T-helper 17 cell (primary cell): ENCODE measurements at regions not wholly inside any gene's neighbourhood (a gene's known extent, or its start where the extent isn't known, plus 50 kb on each side); places are given as distances from the start of the nearest gene placed in this dataset.

ENCODE experiments used
- ATAC-seq: fragments of 150-1000 bp; cut with Tn5 transposase; 2 replicates; pipeline ENCODE4 v1.10.0; 2021; ENCODE audit warnings: mild to moderate bottlenecking, moderate library complexity
- DNase-seq, 3 donors: peaks; one replicate each; pipeline versions ENCODE4 v3.0.0 to v3.0.0-alpha.2; 2020 to 2021
- H3K9me3 ChIP-seq: one replicate; pipeline ENCODE4 v1.7.0; 2013; ENCODE audit warnings: low read length, mild to moderate bottlenecking; ENCODE audit not compliant: control insufficient read depth, poor library complexity, severe bottlenecking
- H3K27ac Mint-ChIP-seq: one replicate; pipeline ENCODE4 v1.8.0; 2022; ENCODE audit warnings: mild to moderate bottlenecking, moderate library complexity, mixed read lengths
- H3K27me3 Mint-ChIP-seq: one replicate; pipeline ENCODE4 v1.8.0; 2022; ENCODE audit warnings: mixed read lengths
- H3K36me3 Mint-ChIP-seq: one replicate; pipeline ENCODE4 v1.8.0; 2022; ENCODE audit warnings: low read depth, mixed read lengths
- H3K4me1 Mint-ChIP-seq: one replicate; pipeline ENCODE4 v1.8.0; 2022; ENCODE audit warnings: mild to moderate bottlenecking, mixed read lengths
- H3K4me3 Mint-ChIP-seq: one replicate; pipeline ENCODE4 v1.8.0; 2022; ENCODE audit warnings: mild to moderate bottlenecking, moderate library complexity, mixed read lengths

DNA sequence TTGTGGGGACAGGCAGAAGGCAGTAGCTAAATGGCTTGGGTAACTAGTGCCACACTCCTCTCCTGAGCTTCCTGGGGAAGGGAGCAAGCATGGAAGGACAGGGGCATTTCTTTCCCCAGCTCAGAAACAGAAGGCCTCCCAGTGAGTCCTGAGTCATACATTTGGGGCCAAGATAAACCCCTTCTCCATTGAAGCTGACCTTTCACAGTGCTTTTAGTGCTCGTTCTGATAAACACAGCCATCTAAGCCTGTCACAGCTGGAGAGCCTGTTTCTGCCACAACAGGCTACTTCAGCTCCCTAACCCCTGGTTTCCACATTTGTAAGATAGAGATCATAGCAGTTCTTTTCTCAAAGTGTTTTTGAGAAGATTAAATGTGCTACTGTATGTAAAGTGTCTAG is 374.0 kb downstream of the LMX1A start:
- DNase-seq (no peak), ATAC-seq (no peak)
- Mint-ChIP-seq H3K4me3 (no peak overlapping the region), H3K4me1 (no peaks in the 10 kb centered on the region), H3K27me3 (peaks cover 5% of the 10 kb centered on the region), H3K36me3 (no peaks in the 10 kb centered on the region), H3K27ac (no peak overlapping the region)
- no peaks in the 10 kb centered on the region for H3K9me3 ChIP-seq

DNA sequence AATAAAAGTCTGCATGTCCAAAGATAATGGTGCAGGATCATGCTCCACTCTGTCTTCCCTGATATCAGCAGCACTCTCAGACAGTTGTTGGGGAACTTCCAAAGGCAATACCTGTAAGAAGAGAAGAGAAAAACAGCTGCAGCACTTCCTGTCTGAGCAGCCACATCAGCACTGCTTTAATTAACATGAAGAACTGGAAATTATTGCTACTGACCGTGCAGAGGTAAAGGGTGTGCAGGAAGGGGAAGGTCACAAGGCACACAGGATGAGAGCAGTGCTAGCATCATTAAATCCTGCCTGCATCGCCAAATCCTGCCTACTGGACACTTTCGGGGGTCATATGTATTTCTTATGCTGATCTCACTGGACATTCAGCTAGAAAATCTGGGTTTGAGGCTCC is 379.0 kb downstream of the LMX1A start:
- ATAC-seq, result no peak
- Mint-ChIP-seq H3K27ac (no peak overlapping the region), H3K27me3 (no peaks in the 10 kb centered on the region), H3K4me1 (no peaks in the 10 kb centered on the region), H3K36me3 (peaks cover 2% of the 10 kb centered on the region), H3K4me3 (no peak overlapping the region)
- DNase-seq, result no peak
- H3K9me3 ChIP-seq, result no peaks in the 10 kb centered on the region

DNA sequence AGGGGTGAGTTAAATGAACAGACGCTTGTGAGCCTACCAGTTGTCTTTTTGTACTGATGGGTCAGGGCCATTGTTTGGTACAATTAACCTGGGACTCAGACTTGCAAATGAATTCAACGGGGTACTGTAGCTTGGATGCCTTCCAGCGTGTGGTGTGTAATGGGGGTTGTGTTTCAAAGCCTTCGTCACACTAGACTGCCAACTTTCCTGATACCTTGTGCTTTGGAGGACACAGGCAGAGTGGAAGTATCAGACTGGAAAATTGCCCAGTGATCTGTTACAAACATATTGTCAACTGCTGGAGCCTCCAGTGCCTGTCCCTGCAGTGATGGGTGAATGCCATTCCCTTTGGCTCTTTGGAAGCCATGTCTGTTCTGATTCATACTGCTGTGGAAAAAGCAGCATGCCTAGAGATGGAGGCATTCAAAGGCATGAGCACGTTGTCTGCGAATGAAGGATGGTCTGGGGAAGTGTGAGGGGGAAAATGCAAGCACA is 384.5 kb downstream of the LMX1A start:
- Mint-ChIP-seq H3K27ac (no peak overlapping the region), H3K4me1 (no peaks in the 10 kb centered on the region)

DNA sequence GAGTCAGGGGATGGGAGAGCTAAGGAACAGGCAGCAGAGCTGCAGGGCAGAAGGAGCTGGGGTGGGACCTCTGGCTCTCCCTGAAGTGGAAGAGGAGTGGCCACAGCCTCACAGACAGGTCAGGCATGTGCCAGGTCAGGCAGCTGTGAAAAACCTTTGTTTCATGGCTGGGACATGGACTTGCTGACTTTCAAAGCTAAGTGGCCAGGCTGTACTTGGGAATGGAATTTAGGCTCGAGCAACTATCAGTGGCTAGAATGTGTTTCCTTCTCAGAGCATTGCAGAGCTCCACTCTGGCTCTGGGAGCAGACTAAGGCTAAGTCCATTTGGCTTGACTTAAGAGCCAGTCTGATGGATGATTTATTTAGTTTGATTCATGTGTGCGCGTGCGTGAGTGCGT is 385.1 kb downstream of the LMX1A start:
- H3K4me3 Mint-ChIP-seq, result no peak overlapping the region
- no peaks in the 10 kb centered on the region for H3K27me3 Mint-ChIP-seq
- ATAC-seq (no peak), DNase-seq (no peak)
- no peaks in the 10 kb centered on the region for H3K4me1 Mint-ChIP-seq
- H3K27ac Mint-ChIP-seq, result no peak overlapping the region
- H3K9me3 ChIP-seq, result no peaks in the 10 kb centered on the region
- peaks cover 2% of the 10 kb centered on the region for H3K36me3 Mint-ChIP-seq

More for the DNA sequence above, 384.5 kb downstream of the LMX1A start:
- no peak overlapping the region for H3K4me3 Mint-ChIP-seq
- DNase-seq (no peak), ATAC-seq (no peak)
- peaks cover 2% of the 10 kb centered on the region for H3K36me3 Mint-ChIP-seq
- no peaks in the 10 kb centered on the region for H3K9me3 ChIP-seq
- H3K27me3 Mint-ChIP-seq, result no peaks in the 10 kb centered on the region

DNA sequence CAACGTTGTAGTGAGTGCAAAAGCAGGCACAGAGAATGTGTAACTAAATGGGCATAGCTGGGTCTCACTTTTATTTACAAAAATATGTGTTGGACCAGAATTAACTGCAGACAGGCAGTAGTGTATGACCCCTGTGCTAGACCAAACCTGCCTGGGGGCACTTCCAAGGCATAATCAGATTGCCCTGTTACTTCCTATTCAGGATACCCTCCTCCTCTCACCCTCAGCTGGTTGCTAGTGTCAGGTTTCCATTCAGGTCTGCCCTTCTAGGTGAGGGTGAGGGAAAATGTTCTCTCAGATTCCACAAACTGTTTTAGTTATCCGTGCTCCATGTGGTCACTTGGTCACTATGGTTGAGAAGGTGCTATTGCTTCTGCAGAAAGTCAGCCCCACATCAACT is 387.3 kb downstream of the LMX1A start:
- H3K4me3 Mint-ChIP-seq, result no peak overlapping the region
- H3K36me3 Mint-ChIP-seq, result peaks cover 2% of the 10 kb centered on the region
- H3K27ac Mint-ChIP-seq, result no peak overlapping the region
- DNase-seq, result no peak
- H3K4me1 Mint-ChIP-seq, result no peaks in the 10 kb centered on the region
- H3K9me3 ChIP-seq, result no peaks in the 10 kb centered on the region
- H3K27me3 Mint-ChIP-seq, result no peaks in the 10 kb centered on the region
- no peak for ATAC-seq

DNA sequence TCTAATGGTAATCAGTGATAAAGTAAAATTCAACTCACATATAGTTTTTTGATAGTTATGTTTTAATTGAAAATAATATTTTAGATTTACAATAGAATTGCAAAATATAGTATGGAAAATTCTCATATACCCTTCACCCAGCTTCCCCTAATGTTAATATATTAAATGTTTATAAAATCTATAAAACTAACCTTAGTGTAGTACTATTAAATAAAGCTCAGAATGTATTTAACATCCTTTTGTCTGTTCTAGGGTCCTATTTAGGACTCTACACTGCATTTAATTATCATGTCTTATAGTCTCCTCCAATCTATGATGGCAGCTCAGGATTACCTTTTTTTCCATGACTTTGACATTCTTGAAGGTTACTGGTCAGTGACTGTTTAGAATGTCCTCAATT is 389.2 kb downstream of the LMX1A start:
- Mint-ChIP-seq H3K27me3 (no peaks in the 10 kb centered on the region), H3K27ac (no peak overlapping the region), H3K4me1 (no peaks in the 10 kb centered on the region), H3K36me3 (no peaks in the 10 kb centered on the region), H3K4me3 (no peak overlapping the region)
- H3K9me3 ChIP-seq, result no peaks in the 10 kb centered on the region
- ATAC-seq (no peak), DNase-seq (no peak)

DNA sequence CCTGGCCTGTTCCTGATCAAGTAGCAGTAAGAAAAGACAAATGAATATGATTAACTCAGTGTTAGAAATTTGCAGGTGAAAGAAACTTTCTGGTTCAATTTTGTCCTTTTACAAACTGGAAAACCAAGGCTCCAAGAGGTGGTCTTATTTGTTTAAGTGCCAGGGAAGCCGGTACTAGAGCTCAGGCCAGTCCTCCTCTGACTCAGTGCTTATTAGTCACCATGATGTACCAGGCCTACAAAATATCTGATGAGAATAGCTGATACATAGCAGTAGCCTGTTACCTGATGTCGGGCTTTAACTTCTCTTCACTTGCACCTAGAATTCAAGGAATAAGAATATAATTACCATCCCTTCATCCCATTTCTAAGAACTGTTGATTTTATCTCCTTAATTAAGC is 394.8 kb downstream of the LMX1A start:
- H3K27me3 Mint-ChIP-seq, result no peaks in the 10 kb centered on the region
- H3K4me3 Mint-ChIP-seq, result no peak overlapping the region
- H3K9me3 ChIP-seq, result no peaks in the 10 kb centered on the region
- ATAC-seq, result no peak
- H3K4me1 Mint-ChIP-seq, result no peaks in the 10 kb centered on the region
- no peak for DNase-seq
- H3K27ac Mint-ChIP-seq, result no peak overlapping the region
- no peaks in the 10 kb centered on the region for H3K36me3 Mint-ChIP-seq

DNA sequence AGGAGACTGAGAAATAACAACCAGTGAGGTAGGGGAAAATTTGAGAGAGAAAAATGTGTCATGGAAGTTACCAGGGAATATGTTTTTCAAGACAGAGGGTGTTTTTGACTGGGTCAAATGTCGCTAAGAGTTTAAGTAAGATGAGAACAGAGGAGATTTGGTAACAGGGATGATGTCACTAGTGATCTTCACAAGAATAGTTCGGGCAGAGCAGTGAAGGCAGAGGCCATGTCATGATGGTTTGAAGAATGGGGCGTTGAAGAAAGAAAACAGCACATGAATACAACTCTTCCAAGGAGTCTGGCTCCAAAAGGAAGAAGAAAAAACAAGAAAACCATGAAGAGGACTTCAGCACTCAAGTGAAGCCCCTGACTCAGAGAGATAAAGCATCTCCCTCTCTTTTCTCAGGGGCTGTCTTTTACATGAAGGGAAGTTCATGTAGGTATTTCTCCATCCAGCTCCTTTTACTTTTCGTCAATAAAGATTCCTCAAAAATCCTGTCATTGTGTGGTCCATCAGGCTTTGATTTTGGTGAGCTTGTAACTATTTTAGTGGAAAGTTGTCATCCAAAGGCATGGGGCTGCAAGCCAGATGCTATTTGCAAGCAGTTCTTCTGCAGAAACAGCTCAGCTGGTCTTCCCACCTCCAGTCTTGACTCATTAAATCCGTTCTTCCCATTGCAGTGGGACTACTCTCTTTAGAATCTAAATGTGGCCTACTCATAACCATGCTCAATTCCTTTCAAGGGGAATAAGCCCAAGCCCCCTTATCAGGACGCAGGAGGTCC is 397.3 kb downstream of the LMX1A start:
- ATAC-seq, result no peak
- DNase-seq, result no peak
- no peak overlapping the region for H3K4me3 Mint-ChIP-seq
- H3K27ac Mint-ChIP-seq, result no peak overlapping the region
- no peaks in the 10 kb centered on the region for H3K4me1 Mint-ChIP-seq
- H3K36me3 Mint-ChIP-seq, result no peaks in the 10 kb centered on the region
- no peaks in the 10 kb centered on the region for H3K9me3 ChIP-seq
- H3K27me3 Mint-ChIP-seq, result no peaks in the 10 kb centered on the region

DNA sequence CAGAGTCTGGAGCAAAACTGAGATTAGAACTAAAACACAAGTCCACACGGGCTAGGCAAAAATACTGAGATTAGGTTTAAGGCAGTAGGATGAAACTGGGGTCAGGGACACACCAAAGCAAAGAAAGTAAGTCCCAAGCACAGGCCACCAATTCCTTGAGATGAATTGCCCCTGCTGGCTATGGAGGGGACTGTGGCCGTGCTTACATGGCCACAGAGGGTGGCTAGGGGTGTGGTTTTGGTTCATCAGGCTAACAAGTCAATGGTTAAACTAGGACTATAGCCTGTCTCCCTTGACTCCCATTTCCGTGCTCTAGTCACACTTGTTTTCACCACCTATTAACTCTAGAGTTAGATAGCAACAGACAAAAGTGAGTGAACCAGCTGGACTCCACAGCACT is 394.8 kb downstream of the PBX1 start:
- no peak overlapping the region for H3K27ac Mint-ChIP-seq
- ATAC-seq (no peak), DNase-seq (no peak)
- no peaks in the 10 kb centered on the region for H3K4me1 Mint-ChIP-seq
- no peaks in the 10 kb centered on the region for H3K9me3 ChIP-seq
- no peak overlapping the region for H3K4me3 Mint-ChIP-seq
- H3K27me3 Mint-ChIP-seq, result no peaks in the 10 kb centered on the region
- H3K36me3 Mint-ChIP-seq, result no peaks in the 10 kb centered on the region

DNA sequence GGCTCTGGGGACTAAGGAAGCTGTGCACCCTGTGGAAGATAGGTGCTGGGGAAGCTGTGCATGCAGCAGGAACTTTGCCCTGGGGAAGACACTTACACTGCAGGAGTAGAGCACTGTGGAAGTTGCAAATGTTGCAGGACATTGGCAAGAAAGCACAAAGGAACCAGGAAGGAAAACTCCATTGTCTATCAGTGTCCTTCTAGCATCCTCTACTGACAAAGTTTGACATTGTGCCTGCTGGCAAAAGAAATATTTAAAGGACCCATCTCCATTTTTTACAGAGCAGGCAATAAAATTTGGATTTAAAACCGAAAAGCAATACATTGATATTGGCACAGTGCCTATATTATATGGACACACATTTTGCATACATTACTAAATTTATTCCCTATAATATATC is 394.1 kb downstream of the PBX1 start:
- no peaks in the 10 kb centered on the region for H3K4me1 Mint-ChIP-seq
- ATAC-seq, result no peak
- H3K27ac Mint-ChIP-seq, result no peak overlapping the region
- H3K4me3 Mint-ChIP-seq, result no peak overlapping the region
- H3K9me3 ChIP-seq, result peaks cover 4% of the 10 kb centered on the region
- H3K27me3 Mint-ChIP-seq, result no peaks in the 10 kb centered on the region
- no peaks in the 10 kb centered on the region for H3K36me3 Mint-ChIP-seq
- no peak for DNase-seq

DNA sequence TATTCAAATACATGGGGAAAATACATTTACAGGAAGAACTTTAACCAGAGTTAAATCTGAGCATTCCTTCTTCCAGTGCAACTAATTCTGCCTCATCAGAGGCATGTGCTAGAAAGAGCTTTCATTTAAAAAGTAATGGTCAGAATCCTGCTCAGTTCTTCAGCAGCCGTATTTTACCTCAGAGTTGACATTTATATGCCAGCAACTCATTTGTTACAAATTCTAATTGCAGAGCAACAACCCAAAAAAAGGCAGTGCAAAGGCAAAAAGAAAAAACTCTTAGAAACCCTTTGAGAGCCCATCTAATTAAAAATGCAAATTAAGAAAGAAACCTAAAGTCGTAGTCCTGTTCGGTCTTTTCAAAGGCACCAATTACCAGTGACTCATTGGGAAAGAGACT is 392.5 kb downstream of the PBX1 start:
- H3K9me3 ChIP-seq, result peaks cover 4% of the 10 kb centered on the region
- no peaks in the 10 kb centered on the region for H3K36me3 Mint-ChIP-seq
- no peak overlapping the region for H3K4me3 Mint-ChIP-seq
- no peaks in the 10 kb centered on the region for H3K27me3 Mint-ChIP-seq
- H3K27ac Mint-ChIP-seq, result no peak overlapping the region
- ATAC-seq (no peak), DNase-seq (no peak)
- no peaks in the 10 kb centered on the region for H3K4me1 Mint-ChIP-seq

DNA sequence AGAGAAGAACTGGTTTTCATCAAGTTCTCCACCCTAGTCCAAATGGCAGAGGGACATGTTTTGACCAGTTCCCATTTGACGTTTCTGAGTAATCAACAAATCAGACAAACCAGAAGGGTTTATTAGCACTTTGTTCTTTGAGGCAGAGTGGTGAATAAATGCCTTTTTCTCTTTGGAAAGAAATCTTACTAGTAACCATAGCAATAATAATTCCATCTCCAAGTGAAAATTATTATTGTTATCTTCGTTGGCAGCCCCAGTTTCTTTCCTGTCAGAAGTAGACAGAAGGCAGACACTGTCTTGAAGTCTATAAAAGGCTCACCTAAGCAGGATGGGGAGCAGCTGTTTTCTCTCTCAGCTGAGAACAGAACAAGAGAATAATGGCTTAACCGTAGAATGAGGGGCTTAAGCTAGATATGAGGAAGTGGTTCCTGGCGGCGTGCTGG is 391.6 kb downstream of the PBX1 start:
- no peaks in the 10 kb centered on the region for H3K27me3 Mint-ChIP-seq
- H3K4me1 Mint-ChIP-seq, result no peaks in the 10 kb centered on the region
- no peak for DNase-seq
- H3K36me3 Mint-ChIP-seq, result no peaks in the 10 kb centered on the region
- no peak for ATAC-seq
- H3K27ac Mint-ChIP-seq, result no peak overlapping the region
- peaks cover 4% of the 10 kb centered on the region for H3K9me3 ChIP-seq
- H3K4me3 Mint-ChIP-seq, result no peak overlapping the region

DNA sequence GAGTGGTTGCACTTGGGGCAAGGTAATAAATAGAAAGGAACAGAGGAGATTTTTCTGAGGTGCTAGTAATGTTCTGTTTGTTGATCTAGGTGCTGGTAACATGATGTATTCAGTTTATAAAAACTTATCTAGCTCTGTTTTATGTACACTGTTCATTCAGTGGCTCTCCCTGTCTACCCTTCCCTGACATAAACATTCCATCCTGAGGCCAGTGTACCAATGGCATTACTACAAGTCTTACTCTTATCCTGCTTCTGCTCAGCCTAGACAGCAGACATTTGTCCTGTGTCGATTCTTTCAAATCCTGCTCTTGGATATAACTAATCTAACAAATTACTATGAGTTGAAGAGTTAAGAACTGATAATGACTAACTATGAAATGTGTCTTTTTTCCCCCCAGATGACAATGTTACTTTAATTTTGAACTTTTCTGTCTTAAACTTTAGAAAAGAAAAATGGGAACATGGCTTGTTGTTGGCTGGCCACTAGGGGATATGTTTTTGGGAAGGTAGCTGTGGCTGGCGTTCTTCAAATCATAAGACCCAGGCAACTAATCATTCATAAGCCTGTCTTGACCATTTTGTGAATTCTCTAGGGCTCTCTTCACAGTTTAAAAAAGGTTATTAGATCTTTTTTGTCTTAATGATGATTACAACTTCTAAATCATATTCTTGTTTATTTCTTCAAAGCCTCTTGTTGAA is 390.9 kb downstream of the PBX1 start:
- H3K36me3 Mint-ChIP-seq, result no peaks in the 10 kb centered on the region
- no peak overlapping the region for H3K27ac Mint-ChIP-seq
- no peaks in the 10 kb centered on the region for H3K4me1 Mint-ChIP-seq
- no peak for ATAC-seq
- no peak overlapping the region for H3K4me3 Mint-ChIP-seq
- no peak for DNase-seq
- no peaks in the 10 kb centered on the region for H3K27me3 Mint-ChIP-seq
- peaks cover 4% of the 10 kb centered on the region for H3K9me3 ChIP-seq

DNA sequence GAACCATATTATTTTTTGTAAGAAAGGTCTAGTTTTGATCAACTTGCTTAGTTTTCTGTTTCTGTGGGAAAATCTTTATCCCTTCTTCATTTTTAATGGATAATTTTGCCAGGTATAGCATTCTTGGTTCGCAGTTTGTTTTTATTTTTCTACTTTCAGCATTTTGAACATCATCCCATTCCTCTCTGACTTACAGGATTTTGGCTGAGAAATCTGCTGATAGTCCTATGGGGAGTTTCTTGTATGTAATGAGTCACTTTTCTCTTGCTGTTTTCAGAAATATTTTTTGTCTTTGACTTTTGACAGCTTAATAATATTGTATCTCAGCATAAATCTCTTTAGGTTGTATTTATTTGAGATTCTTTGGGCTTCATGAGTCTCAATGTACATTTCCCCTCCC is 389.1 kb downstream of the PBX1 start:
- H3K4me1 Mint-ChIP-seq, result no peaks in the 10 kb centered on the region
- H3K27me3 Mint-ChIP-seq, result no peaks in the 10 kb centered on the region
- H3K36me3 Mint-ChIP-seq, result no peaks in the 10 kb centered on the region

More for the DNA sequence above, 389.1 kb downstream of the PBX1 start:
- DNase-seq (no peak), ATAC-seq (no peak)
- H3K4me3 Mint-ChIP-seq, result no peak overlapping the region
- H3K9me3 ChIP-seq, result peaks cover 5% of the 10 kb centered on the region
- H3K27ac Mint-ChIP-seq, result no peak overlapping the region
